GM19452 (cell line): ENCODE measurements at regions not wholly inside any gene's neighbourhood (a gene's known extent, or its start where the extent isn't known, plus 50 kb on each side); places are given as distances from the start of the nearest gene placed in this dataset.
"Not testable (repeated sequence)": the region's sequence is repeated elsewhere in the genome, so short reads cannot be mapped to it uniquely, and the experiment has no call there.

Experiments
- ATAC-seq: cut with Tn5 transposase; IDR thresholded peaks from one replicate; pipeline ENCODE4 v1.9.1; 2021; ENCODE audit not compliant: unreplicated experiment

DNA sequence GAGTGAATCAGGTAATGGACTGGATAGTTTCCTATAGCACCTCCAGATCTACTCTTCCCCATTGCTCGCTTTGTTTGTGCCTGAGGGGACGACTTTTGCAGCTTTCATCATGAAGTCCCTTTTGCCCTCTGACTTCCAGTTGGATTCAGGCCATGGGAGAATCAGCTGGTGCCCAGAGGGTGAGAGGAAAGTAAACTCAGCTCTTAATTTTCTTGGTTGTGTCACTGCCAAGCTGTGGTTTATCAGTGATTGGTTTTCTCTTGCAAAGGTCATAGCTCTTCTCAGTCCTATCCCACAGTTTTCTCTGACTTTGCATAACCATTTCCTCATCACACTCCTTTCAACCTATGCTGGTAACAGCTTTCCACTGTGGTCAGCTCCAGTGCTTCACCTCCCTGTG lies 200.1 kb downstream of the KCNJ2 start:
- no peak for ATAC-seq

GRCh38 chr17:70370816-70371215 lies 201.5 kb downstream of the KCNJ2 start:
- no peak for ATAC-seq

DNA sequence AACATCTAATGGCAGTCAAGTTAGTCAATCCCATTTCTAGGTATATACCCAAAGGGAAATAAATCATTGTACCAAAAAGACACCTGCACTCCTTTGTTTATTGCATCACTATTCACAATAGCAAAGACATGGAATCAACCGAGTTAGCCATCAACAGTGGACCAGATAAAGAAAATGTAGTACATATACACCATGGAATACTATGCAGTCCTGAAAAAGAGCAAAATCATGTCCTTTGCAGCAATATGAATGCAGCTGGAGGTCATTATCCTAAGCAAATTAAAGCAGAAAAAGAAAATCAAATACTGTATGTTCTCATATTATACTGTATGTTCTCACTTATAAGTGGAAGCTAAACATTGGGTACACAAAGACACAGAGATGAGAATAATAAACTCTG lies 204.0 kb downstream of the KCNJ2 start:
- no peak for ATAC-seq

DNA sequence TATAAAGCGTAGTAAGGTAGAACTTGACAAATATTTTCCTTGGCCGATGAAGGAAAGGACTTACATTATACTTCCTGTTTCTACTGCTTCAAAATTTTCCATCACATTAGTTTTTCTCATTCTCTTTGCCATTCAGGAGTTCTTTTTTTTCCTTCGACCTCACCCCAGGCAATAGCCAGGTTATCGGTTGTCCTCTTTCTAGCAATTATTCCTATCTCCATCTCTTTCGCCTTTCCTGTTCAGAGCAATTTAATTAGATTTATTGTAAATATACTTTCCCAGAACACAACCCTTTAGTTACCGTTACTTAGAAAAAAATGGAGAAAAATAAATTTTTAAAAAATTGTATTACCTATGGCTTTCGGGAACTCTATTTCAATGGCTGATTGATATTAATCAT lies 205.2 kb downstream of the KCNJ2 start:
- no peak for ATAC-seq

DNA sequence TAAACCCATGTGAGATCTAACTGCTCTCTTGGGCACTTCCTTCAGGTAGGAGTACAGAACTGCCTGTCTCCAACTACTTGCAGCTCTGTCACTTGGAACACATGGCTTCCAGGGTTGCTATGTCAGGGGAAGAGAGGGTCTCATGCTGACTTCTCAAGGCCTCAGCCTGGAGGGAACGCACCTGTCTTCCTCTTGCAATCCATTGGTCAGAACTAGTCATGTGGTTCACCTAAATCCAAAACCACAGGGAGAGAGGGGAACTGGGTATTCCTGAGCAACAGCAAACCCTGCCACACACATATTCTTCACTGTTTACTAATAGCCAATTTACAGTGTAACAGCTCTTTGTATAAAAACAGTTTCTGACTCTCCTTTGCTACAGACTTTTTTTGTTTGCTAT lies 206.1 kb downstream of the KCNJ2 start:
- ATAC-seq = no peak

DNA sequence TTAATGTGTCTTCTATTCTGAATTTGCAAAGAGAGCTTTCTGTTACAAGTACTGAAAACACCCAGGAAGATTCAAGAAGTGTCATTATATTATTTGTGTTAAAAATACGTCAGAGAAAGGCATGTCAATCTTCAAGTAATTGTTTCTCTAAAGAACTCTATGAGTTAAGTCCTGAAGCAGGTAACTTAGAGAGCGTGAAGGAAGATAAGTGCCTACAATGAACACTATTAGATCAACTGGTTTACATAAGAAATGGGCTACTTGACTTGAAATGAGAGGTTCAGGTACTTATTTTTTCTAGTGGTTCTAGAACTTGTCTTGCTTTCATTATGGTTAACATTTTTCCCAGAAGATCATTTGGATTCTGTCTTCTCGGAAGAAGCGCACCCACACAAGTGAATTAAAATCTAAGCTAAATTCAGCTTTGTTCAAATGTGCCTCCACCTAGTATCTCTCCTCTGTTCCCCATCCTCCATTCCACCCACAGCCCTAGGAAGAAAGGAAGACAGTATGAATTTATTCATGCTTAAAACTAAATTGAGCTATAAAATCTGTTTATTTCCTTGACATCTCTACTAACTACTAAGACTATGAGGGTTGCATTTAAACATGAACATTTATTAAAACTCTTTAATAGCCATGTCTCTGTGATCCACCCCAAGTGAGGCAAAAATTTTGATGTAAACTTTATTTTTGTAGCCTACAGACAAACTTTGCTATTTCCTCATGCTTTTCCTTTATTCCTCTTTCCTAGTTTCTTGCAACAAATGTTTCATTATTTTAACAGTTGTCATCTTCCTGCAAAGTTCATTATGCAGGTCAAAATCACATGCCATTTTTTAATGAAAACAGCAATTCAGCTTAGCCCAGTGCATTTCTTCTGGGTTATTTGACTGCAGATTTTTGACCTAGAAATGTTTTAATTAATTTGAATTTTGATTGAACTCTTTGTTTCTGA lies 206.8 kb downstream of the KCNJ2 start:
- no peak for ATAC-seq

DNA sequence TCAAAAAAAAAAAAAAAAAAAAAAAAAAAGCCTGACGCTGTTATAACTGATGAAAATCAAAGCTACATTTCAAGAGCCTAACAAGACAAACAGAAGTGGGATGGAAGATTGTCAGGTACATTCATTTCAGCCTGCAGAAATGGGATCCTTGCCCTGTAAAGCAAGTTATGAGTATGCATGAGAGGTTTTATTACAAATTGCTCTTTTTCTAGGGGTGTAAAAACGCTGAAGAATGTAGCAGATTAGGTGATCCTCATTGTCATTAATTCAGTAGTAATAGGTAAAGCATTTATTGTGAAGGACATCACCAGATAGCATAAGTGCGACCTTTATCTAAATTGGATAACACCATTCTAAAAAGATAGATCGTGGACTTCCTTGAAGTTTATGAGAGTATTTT lies 208.3 kb downstream of the KCNJ2 start:
- ATAC-seq = no peak

- ATAC-seq = no peak
These were observed 208.7 kb downstream of the KCNJ2 start for GRCh38 chr17:70378076-70378475.

- ATAC-seq = no peak
These were observed 210.6 kb downstream of the KCNJ2 start for GRCh38 chr17:70379945-70380344.

GRCh38 chr17:70381916-70382315 lies 212.6 kb downstream of the KCNJ2 start:
- not testable (repeated sequence) for ATAC-seq

- ATAC-seq = no peak
These were observed 219.0 kb downstream of the KCNJ2 start for GRCh38 chr17:70388326-70388725.

DNA sequence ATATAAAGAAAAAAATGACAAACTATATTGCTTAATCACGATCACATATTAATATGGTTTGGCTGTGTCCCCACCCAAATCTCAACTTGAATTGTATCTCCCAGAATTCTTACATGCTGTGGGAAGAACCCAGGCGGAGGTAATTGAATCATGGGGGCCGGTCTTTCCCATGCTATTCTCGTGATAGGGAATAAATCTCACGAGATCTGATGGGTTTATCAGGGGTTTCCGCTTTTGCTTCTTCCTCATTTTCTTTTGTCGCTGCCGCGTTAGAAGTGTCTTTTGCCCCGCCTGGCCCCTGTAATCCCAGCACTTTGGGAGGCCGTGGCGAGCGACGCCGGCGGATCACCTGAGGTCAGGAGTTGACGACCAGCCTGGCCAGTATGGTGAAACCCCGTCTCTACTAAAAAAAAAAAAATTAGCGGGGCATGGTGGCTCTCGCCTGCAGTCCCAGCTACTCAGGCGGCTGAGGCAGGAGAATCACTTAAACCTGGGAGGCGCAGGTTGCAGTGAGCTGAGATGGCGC lies 220.0 kb downstream of the KCNJ2 start:
- not testable (repeated sequence) for ATAC-seq

- ATAC-seq = no peak
These were observed 220.7 kb downstream of the KCNJ2 start for GRCh38 chr17:70390049-70390448.

DNA sequence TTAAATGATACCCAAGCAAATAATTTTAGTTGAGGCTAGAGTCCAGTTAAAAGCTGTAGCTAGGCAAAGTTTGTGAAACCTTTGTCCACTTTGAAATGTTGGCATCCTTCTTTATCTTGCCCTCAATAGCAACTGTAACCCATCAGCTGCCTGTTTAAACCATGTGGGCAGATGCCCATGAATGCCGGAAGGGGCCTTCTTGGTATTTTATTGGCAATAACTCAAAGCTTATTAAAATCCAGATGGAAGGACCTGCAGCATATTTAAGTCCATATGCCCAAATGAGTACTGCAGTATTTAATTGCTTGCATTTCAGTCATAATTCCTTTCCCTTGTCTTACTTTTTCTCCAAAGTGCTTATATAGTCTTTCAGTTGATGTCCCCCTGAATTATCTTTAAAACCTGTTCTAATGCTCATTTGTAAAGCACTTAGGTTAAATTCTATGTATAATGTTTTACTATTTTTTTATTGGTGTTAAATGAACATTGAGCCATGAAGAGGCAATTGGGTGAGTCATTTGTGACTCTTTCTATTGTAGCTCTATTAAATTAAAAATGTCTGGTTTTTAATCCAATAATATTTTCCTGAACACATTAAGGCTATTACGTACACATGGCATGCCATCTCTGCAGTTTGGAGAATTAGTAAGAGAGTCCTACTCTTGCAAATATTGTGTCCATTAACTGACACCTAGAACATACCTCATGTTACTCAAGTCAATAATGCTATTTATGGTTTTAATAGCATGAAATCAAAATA lies 225.3 kb downstream of the KCNJ2 start:
- ATAC-seq = no peak

DNA sequence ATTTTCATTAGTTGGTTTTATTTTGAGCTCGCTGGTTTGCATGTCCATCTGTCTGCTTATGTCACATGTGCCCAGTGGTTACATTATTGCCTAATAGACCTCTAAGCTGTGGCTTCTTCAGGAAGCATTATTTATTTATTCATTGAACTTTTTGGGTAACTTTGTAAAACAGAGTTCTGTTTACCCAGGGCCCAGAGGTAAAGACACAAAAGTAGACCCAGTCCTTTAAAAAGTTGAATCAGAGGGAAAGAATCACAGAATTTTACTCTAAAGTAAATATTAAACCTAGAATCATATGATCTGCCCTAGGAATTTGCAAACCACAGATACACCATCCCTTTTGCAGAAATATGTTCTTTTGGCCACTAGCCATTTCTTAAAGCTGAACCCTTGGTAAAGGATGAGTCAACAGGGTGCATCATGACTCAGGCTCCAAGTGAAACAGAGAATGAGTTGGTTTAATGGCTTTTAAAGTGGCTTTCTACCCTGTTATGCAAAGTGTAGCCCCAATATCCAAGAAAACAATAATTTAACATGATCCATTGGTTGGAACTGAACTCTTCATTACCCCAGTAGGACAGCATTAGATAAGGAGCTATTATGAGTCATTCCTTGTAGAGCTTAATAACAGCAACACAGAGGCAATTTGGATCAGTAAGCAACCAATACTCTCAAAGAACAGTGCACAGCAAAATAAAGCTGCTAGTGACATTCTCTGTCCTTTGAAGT lies 236.3 kb downstream of the KCNJ2 start:
- no peak for ATAC-seq

DNA sequence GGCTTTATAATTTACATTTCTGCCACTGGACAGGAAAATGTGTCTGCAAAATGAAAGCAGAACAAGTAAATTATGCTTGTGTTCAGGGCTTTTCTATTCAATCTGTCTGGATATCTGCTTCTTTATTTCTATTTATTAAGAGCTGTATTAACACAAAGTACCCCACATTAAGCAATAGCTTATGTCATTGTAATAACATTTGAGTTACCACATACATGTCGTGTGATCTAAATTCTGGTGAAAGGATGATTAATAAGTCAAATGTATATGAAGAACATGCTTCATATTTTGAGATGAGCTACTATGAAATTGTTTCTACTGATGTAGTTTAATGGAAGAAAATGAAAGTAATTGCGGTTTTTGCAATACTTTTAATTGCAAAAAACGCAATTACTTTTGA lies 238.2 kb downstream of the KCNJ2 start:
- ATAC-seq = no peak

- no peak for ATAC-seq
These were observed 239.4 kb downstream of the KCNJ2 start for GRCh38 chr17:70408768-70409167.

DNA sequence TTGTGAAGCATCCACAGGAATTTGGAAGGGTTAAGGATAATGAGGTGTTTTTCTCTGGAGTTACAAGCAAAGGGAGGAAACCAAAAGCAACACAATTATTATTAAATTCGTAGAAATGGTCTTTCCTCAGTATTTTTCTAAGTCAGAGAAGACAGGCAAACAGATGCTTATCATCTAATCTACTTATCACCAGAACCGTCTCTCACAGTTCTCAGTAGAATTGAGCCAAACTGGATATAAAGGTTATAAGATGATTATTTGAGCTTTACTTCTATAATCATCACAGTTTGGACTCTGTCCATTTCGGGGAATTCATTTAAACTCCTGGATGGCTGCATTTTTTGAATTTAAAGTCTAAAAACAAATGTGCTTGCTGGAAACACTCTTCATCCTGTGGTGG lies 245.0 kb downstream of the KCNJ2 start:
- ATAC-seq = no peak

- ATAC-seq = no peak
These were observed 251.6 kb downstream of the KCNJ2 start for GRCh38 chr17:70420861-70421445.

DNA sequence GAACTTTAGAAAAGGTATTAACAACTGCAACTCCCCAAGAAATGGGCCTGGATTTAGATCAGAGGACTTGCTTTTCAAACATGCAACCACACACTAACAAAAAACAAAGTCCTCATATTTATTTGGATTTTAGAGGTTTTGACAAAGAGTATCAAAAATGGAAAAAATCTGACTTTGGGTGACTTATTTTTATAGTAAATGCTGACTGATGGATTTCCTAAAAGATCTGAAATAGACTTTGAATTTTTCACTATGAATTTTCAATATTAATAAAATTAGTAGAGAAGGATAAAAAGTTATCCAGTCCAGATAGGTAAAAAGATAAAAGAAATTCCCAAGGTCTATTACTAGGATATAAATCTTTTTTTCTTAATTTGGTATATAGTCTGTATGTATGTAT lies 253.5 kb downstream of the KCNJ2 start:
- ATAC-seq = no peak

DNA sequence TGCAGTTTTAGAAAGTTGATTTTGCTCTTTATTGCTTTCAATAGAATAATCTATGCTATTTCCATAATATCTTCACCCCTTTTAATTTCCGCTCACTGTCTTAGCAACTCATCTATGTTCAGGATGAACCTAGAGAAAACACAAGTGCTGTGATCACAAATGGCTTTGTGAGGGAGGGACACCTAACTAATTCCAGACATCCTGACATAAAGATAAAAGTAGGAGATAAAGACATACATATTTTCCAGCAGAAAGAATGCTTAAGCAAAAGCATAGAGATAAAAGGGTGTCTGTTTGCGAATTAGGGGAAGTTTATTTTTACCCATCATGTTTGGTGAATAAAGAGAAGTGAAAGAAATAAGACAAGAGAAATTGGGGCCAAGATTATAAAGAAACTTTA lies 254.2 kb downstream of the KCNJ2 start:
- ATAC-seq = no peak
